ENCODE measurements at regions not wholly inside any gene's neighbourhood (a gene's known extent, or its start where the extent isn't known, plus 50 kb on each side); places are given as distances from the start of the nearest gene placed in this dataset.

DNA sequence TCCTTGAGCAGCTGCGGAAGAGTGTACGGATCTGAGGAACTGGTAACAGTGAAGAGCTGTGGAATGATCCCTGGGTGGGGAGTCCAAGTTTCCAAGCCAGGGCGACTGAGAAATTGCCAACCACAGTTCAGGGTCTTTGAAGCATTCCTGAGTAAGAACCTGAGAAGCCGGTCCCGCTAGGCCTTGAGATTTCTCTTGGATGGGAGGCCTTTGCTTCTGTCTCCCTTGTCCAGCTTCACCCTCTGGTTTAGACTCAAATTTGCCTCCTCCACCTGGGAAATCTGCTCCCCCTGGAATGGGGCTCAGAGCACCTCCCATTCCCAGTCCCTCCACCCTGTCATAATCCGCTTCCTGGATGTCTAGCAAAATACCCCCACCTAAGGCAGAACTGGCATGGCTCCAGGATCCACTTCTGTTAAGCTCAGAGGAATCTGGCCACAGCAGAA lies 127.7 kb upstream of the DLG1 start:
- TF ChIP-seq, protein P1, sequence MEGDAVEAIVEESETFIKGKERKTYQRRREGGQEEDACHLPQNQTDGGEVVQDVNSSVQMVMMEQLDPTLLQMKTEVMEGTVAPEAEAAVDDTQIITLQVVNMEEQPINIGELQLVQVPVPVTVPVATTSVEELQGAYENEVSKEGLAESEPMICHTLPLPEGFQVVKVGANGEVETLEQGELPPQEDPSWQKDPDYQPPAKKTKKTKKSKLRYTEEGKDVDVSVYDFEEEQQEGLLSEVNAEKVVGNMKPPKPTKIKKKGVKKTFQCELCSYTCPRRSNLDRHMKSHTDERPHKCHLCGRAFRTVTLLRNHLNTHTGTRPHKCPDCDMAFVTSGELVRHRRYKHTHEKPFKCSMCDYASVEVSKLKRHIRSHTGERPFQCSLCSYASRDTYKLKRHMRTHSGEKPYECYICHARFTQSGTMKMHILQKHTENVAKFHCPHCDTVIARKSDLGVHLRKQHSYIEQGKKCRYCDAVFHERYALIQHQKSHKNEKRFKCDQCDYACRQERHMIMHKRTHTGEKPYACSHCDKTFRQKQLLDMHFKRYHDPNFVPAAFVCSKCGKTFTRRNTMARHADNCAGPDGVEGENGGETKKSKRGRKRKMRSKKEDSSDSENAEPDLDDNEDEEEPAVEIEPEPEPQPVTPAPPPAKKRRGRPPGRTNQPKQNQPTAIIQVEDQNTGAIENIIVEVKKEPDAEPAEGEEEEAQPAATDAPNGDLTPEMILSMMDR (IDR thresholded peaks at IDR 0.05) = no peak
- 100% methylated on average over 5 of the region's 6 CpGs for WGBS (ENCODE audit: insufficient coverage)

GRCh38 chr3:197425485-197426120 lies 127.2 kb upstream of the DLG1 start:
- peaks cover 0 to 2% (median 0%) of the 10 kb centered on the region in 7 donors for H3K9me3 Mint-ChIP-seq
- H3K36me3 Mint-ChIP-seq = no peaks in the 10 kb centered on the region
- Histone ChIP-seq H3K9ac (ENCODE audit: insufficient read depth, low read length, poor library complexity, severe bottlenecking) (no peak overlapping the region), H4K20me1 (ENCODE audit: insufficient read depth, low read length) (no peaks in the 10 kb centered on the region), H3K4me2 (replicated peaks; ENCODE audit: extremely low read depth, low read length, poor library complexity, severe bottlenecking) (no peak overlapping the region), H3K27ac (ENCODE audit: low read depth in 1 of 2, low read length in 2 of 2) (no peak overlapping the region), H3K4me3 (replicated peaks in 1 of 3; ENCODE audit: low read depth in 2 of 3, low read length in 3 of 3) (no peak overlapping the region), H3K4me1 (ENCODE audit: control insufficient read depth in 1 of 2, insufficient read depth in 2 of 2, low read length in 2 of 2) (peaks cover 4 to 11% of the 10 kb centered on the region in 2 donors), H3K9me3 (replicated peaks in 1 of 2; ENCODE audit: control insufficient read depth in 1 of 2, insufficient read depth in 1 of 2, low read length in 2 of 2) (no peaks in the 10 kb centered on the region), H3K27me3 (ENCODE audit: control insufficient read depth in 2 of 2, insufficient read depth in 2 of 2, low read length in 2 of 2) (peaks cover 0 to under 1% of the 10 kb centered on the region in 2 donors), H2AFZ (ENCODE audit: insufficient read depth, low read depth, low read length, poor library complexity, severe bottlenecking) (no peak overlapping the region), H3K36me3 (replicated peaks in 1 of 2; ENCODE audit: control insufficient read depth in 1 of 2, insufficient read depth in 2 of 2, low read length in 2 of 2) (no peaks in the 10 kb centered on the region), H3K79me2 (ENCODE audit: insufficient read depth, low read length) (no peaks in the 10 kb centered on the region)
- DNase-seq = no peak
- peaks cover 15 to 26% (median 23%) of the 10 kb centered on the region in 3 donors for H3K27me3 Mint-ChIP-seq (ENCODE audit: low read depth in 3 of 3)
- WGBS (ENCODE audit: insufficient coverage) = 94% methylated on average over 5 of the region's 14 CpGs
- intact Hi-C loops (cut with micrococcal nuclease) = no loop called here
- no peak overlapping the region for H3K4me3 Mint-ChIP-seq
- H3K27ac Mint-ChIP-seq = peak overlapping the region in 2 of 7 donors; percentile 63 to 67
- TF ChIP-seq, protein P1 (IDR thresholded peaks at IDR 0.05) = no peak
- peaks cover 13% of the 10 kb centered on the region for H3K4me1 Mint-ChIP-seq

More for the DNA sequence above, 127.7 kb upstream of the DLG1 start:
- Mint-ChIP-seq H3K27me3 (ENCODE audit: low read depth in 3 of 3) (peaks cover 17 to 26% (median 24%) of the 10 kb centered on the region in 3 donors), H3K36me3 (no peaks in the 10 kb centered on the region), H3K9me3 (peaks cover 0 to 2% (median 0%) of the 10 kb centered on the region in 7 donors), H3K4me1 (peaks cover 13% of the 10 kb centered on the region), H3K27ac (peak overlapping the region in 1 of 7 donors; percentile 67), H3K4me3 (no peak overlapping the region)
- no peak overlapping the region for H2AFZ ChIP-seq (ENCODE audit: insufficient read depth, low read depth, low read length, poor library complexity, severe bottlenecking)
- no peaks in the 10 kb centered on the region for H4K20me1 ChIP-seq (ENCODE audit: insufficient read depth, low read length)
- H3K9me3 ChIP-seq (replicated peaks in 1 of 2; ENCODE audit: control insufficient read depth in 1 of 2, insufficient read depth in 1 of 2, low read length in 2 of 2) = no peaks in the 10 kb centered on the region
- H3K36me3 ChIP-seq (replicated peaks in 1 of 2; ENCODE audit: control insufficient read depth in 1 of 2, insufficient read depth in 2 of 2, low read length in 2 of 2) = no peaks in the 10 kb centered on the region
- H3K4me2 ChIP-seq (replicated peaks; ENCODE audit: extremely low read depth, low read length, poor library complexity, severe bottlenecking) = no peak overlapping the region
- H3K4me3 ChIP-seq (replicated peaks in 1 of 3; ENCODE audit: low read depth in 2 of 3, low read length in 3 of 3) = no peak overlapping the region
- H3K4me1 ChIP-seq (ENCODE audit: control insufficient read depth in 1 of 2, insufficient read depth in 2 of 2, low read length in 2 of 2) = peaks cover 4 to 11% of the 10 kb centered on the region in 2 donors
- no peak for DNase-seq
- peaks cover 2 to 3% of the 10 kb centered on the region in 2 donors for H3K27me3 ChIP-seq (ENCODE audit: control insufficient read depth in 2 of 2, insufficient read depth in 2 of 2, low read length in 2 of 2)
- no peak overlapping the region for H3K9ac ChIP-seq (ENCODE audit: insufficient read depth, low read length, poor library complexity, severe bottlenecking)
- intact Hi-C loops (cut with micrococcal nuclease) = no loop called here
- no peak overlapping the region for H3K27ac ChIP-seq (ENCODE audit: low read depth in 1 of 2, low read length in 2 of 2)
- H3K79me2 ChIP-seq (ENCODE audit: insufficient read depth, low read length) = no peaks in the 10 kb centered on the region
